SK-N-MC (cell line): ENCODE measurements at regions not wholly inside any gene's neighbourhood (a gene's known extent, or its start where the extent isn't known, plus 50 kb on each side); places are given as distances from the start of the nearest gene placed in this dataset.

Experiments used
- EZH2 ChIP-seq: fragments of 200-600 bp; sonication (generic); IDR thresholded peaks from one replicate; pipeline ENCODE4 v1.6.1; 2017; ENCODE audit warnings: antibody characterized with exemption
- FOXP2 ChIP-seq: optimal IDR thresholded peaks from 2 replicates; pipeline ENCODE3; 2011; ENCODE audit warnings: mild to moderate bottlenecking, moderate library complexity; ENCODE audit not compliant: insufficient read depth; ENCODE audit errors: extremely low read length, control extremely low read depth
- POLR2AphosphoS5 ChIP-seq: IDR thresholded peaks from 2 replicates; pipeline ENCODE4 v1.6.1; 2012; ENCODE audit warnings: mild to moderate bottlenecking, low read depth, low read length, borderline replicate concordance

GRCh38 chr1:14519976-14520375, 78.5 kb upstream of the KAZN start:
- TF ChIP-seq POLR2AphosphoS5, result no peak
- TF ChIP-seq EZH2, result no peak
- TF ChIP-seq FOXP2, result no peak
